Activated naive CD8-positive, alpha-beta T cell treated with anti-CD3 and anti-CD28 coated beads, Interleukin-2, amount 10 ng/mL, durations not matched to agents 7 days and 5 days (primary cell): ENCODE measurements at regions not wholly inside any gene's neighbourhood (a gene's known extent, or its start where the extent isn't known, plus 50 kb on each side); places are given as distances from the start of the nearest gene placed in this dataset.
A peak's percentile ranks its signal among the peaks of the same experiment; 100 is the strongest.
"Not testable (repeated sequence)": the region's sequence is repeated elsewhere in the genome, so short reads cannot be mapped to it uniquely, and the experiment has no call there.

Source experiments
- ATAC-seq: fragments of 150-1000 bp; cut with Tn5 transposase; one replicate; pipeline ENCODE4 v1.10.0; 2021; ENCODE audit warnings: low read depth, moderate library complexity
- POLR2A ChIA-PET: fragments of 350-600 bp; sonication (Branson Sonifier 250); formaldehyde crosslinking; loops from one replicate; lab custom pipeline; 2021; ENCODE audit warnings: antibody characterized with exemption; lab: Charles Lee
- DNase-seq: peaks from one replicate; pipeline ENCODE4 v3.0.0; 2021
- H3K27ac Mint-ChIP-seq: one replicate; pipeline ENCODE4 v1.8.0; 2022; ENCODE audit warnings: mild to moderate bottlenecking, mixed read lengths
- H3K27me3 Mint-ChIP-seq: one replicate; pipeline ENCODE4 v1.8.0; 2022; ENCODE audit warnings: mild to moderate bottlenecking, moderate library complexity, mixed read lengths
- H3K36me3 Mint-ChIP-seq: one replicate; pipeline ENCODE4 v1.8.0; 2021; ENCODE audit warnings: mild to moderate bottlenecking, mixed read lengths
- H3K4me1 Mint-ChIP-seq: one replicate; pipeline ENCODE4 v1.8.0; 2021; ENCODE audit warnings: mixed read lengths
- H3K4me3 Mint-ChIP-seq: one replicate; pipeline ENCODE4 v1.8.0; 2022; ENCODE audit warnings: mild to moderate bottlenecking, moderate library complexity, mixed read lengths
- H3K9me3 Mint-ChIP-seq: one replicate; pipeline ENCODE4 v1.8.0; 2021; ENCODE audit warnings: mixed read lengths

DNA sequence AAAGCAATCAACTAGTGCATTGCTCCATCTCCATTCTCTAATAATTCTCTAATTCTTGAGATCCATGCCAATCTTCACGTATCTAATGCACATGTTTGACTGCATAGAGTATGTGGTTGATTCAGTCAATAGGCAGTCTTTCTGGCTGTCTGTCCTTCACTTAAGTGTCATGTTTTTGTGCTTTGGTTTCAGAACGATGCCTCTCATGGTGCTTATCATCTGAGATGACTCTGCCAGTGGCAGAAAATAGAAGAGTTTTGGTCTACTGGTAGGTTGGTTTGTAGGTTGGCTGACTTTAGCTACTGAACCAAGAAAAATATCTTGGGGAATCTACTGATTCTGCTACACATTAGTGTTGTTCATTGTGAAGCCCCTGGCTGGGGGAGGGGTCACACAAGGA is 364.2 kb downstream of the SFMBT2 start:
- peak; percentile 53 for ATAC-seq
- POLR2A ChIA-PET = interaction anchor here (1.1 to 1.6 kb wide), 2 partner anchors 119 to 120 kb away, joined by 6 to 7 read pairs; no protein-coding TSS in a partner anchor
- H3K4me3 Mint-ChIP-seq = peak overlapping the region; percentile 12

DNA sequence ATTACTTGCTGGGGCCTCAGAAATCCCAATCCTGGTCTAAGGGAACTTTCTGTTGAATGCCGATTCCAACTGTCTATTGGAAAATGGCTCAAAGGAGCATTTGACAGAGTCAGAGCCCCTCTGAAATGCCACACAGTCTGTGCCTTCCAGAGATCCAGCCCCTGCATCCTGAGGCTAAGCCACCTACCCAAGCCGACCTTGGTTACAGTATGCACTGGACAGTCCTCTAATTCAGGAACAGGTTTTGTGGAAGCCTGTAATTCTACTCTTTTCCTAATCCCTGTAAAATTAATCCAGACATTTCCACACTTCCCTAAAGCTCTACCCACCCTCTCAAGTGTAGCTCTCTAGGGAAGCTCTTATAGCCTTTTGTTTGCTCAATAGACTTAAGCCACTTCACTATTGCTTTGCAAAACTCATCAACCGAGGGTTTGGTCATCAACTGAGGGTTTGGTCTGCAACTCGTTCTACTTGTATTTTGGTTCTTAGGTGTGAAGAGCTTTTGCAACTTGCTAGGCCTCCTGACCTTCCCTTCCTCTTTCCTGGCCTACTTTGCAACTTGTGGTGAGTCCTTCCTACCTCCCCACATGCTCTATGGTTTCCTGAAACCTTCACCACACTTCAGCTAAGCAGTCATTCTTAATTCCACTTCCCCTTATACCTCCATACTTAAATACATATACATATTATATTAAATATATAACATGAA is 364.8 kb downstream of the SFMBT2 start:
- Mint-ChIP-seq H3K36me3 (peaks cover 21% of the 10 kb centered on the region), H3K4me1 (peaks cover 32% of the 10 kb centered on the region), H3K27ac (peak overlapping the region; percentile 85), H3K27me3 (peaks cover 8% of the 10 kb centered on the region), H3K4me3 (peak overlapping the region; percentile 45), H3K9me3 (peaks cover 7% of the 10 kb centered on the region)
- DNase-seq (no peak), ATAC-seq (peak; percentile 61)
- POLR2A ChIA-PET = interaction anchor here (1.1 to 1.6 kb wide), 2 partner anchors 118 to 119 kb away, joined by 6 to 7 read pairs; no protein-coding TSS in a partner anchor

More for the DNA sequence above, 364.2 kb downstream of the SFMBT2 start:
- no peak for DNase-seq
- H3K36me3 Mint-ChIP-seq = peaks cover 21% of the 10 kb centered on the region
- peaks cover 3% of the 10 kb centered on the region for H3K27me3 Mint-ChIP-seq
- peak overlapping the region; percentile 85 for H3K27ac Mint-ChIP-seq
- H3K4me1 Mint-ChIP-seq = peaks cover 30% of the 10 kb centered on the region
- peaks cover 9% of the 10 kb centered on the region for H3K9me3 Mint-ChIP-seq

DNA sequence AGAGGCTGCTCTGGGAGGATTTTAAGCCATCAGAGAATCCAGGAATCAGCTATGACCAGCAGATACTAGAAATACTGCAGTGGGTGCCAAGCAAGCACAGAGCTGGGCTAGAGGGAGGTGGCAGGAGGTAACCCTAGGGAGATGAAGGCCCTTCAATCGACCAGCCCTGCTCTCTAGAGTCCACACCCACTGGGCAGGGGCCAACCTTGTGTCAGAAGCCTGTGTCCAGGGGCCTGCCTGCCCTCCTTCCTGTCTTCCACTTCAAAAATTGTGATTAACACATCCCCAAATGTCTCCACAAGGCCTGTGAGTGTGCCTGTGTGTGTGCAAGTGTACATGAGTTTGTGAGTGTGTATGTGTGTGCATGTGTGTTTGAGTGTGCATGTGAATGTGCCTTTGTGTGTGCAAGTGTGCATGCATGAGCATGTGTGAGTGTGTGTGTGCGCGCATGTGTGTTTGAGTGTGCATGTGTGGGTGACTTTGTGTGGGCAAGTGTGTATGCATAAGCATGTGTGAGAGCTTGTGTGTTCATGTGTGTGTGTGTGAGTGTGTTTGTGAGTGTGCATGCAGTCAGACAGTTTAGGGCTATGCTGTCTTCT is 367.7 kb downstream of the SFMBT2 start:
- POLR2A ChIA-PET = no interaction called here
- no peak overlapping the region for H3K4me3 Mint-ChIP-seq
- ATAC-seq (no peak), DNase-seq (no peak)
- H3K36me3 Mint-ChIP-seq = peaks cover 11% of the 10 kb centered on the region
- no peak overlapping the region for H3K27ac Mint-ChIP-seq
- H3K9me3 Mint-ChIP-seq = peaks cover 4% of the 10 kb centered on the region
- peaks cover 38% of the 10 kb centered on the region for H3K4me1 Mint-ChIP-seq
- peaks cover 12% of the 10 kb centered on the region for H3K27me3 Mint-ChIP-seq

DNA sequence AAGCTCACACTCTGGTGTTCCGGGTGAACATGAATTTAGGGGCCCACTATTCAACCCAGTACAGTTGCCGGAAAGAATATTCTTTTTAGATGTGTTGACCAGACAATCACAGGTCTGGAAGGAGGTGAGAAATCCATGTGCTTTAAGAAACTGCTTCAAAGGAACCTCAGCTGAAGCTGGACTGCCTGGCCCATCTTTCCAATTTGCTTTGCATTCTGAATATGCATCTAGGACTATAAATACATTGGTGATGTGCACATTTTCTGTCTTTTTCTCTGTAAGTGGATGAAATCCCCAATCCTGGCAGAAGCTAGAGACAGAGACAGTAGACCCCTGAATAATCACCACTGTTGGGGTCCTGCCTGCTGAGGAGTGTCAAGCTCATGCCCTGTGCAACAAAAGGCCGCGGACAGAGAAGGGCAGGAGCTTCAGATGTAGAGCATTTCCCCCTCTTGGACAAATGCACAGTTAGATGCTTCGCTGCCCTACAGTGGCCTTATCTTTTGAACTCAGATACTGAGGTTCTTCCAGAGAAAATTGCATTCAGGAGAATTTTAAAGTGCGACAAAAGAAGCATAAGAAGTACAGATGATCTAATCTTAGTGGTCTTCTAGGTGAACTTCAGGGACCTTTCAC is 368.3 kb downstream of the SFMBT2 start:
- DNase-seq = no peak
- no peak for ATAC-seq
- Mint-ChIP-seq H3K27me3 (peaks cover 12% of the 10 kb centered on the region), H3K36me3 (peaks cover 5% of the 10 kb centered on the region), H3K4me3 (no peak overlapping the region), H3K4me1 (peaks cover 40% of the 10 kb centered on the region), H3K9me3 (peaks cover 3% of the 10 kb centered on the region), H3K27ac (peak overlapping the region; percentile 47)
- POLR2A ChIA-PET = no interaction called here

DNA sequence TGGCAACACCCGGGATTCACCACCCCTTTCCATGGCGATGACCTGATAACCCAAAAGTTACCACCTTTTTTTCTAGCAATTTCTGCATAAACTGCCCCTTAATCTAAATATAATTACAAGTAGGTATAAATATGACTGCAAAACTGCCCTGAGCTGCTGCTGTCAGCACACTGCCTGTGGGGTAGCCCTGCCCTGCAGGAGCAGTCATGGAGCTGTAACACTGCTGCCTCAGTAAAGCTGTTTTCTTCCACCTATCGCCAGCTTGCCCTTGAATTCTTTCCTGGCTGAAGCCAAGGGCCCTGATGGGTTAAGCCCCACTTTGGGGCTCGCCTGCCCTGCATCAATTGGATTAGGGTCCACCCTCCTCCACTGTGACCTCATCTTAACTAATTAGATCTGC is 368.8 kb downstream of the SFMBT2 start:
- Mint-ChIP-seq H3K27me3 (peaks cover 12% of the 10 kb centered on the region), H3K4me3 (no peak overlapping the region), H3K36me3 (peaks cover 2% of the 10 kb centered on the region), H3K4me1 (peaks cover 37% of the 10 kb centered on the region), H3K27ac (peak overlapping the region; percentile 47), H3K9me3 (peaks cover 2% of the 10 kb centered on the region)
- no peak for ATAC-seq
- POLR2A ChIA-PET = no interaction called here
- no peak for DNase-seq

DNA sequence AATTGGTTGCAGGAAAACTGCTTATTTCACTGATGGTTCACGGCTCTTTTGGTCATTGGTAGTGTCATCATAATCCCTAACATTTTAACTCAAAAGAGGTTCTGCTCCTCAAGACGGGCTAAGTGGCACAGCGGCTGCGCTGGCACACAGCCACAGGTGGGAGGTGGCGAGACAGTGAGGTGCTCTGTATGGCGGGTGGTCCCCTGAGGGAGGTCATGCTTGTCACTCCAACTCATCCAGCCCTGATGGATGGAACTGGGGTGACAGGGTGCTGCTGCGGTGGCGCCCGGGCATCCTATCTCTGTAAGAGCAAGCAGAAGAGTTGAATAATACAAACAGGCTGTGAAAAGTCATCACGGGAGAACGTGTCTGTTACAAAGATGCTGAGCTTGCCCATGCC is 370.2 kb downstream of the SFMBT2 start:
- Mint-ChIP-seq H3K4me1 (peaks cover 28% of the 10 kb centered on the region), H3K27ac (no peak overlapping the region), H3K4me3 (no peak overlapping the region), H3K9me3 (peaks cover 2% of the 10 kb centered on the region), H3K36me3 (peaks cover 4% of the 10 kb centered on the region), H3K27me3 (peaks cover 12% of the 10 kb centered on the region)
- no peak for ATAC-seq
- DNase-seq = no peak
- POLR2A ChIA-PET = no interaction called here

DNA sequence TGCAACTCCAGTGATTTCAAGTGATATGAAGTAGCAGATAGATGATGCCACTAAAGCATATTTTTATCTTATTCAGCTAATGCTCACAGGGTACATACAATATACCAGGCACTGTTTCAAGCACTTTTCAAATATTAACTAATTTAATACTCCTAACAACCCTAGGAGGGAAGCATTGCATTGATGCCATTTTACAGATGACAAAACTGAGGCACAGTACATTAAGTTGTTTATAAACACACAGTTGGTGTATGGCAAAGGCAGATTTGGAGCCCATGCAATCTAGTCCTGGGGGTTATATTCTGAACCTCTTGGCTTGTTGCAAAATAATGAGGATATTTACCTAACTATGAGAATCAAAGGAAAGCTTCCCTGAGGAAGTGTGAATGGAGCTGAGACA is 371.0 kb downstream of the SFMBT2 start:
- no peak overlapping the region for H3K4me3 Mint-ChIP-seq
- no peak for ATAC-seq
- no peak for DNase-seq
- H3K27ac Mint-ChIP-seq = no peak overlapping the region
- H3K36me3 Mint-ChIP-seq = peaks cover 4% of the 10 kb centered on the region
- peaks cover 12% of the 10 kb centered on the region for H3K27me3 Mint-ChIP-seq
- H3K9me3 Mint-ChIP-seq = peaks cover 2% of the 10 kb centered on the region
- H3K4me1 Mint-ChIP-seq = peaks cover 24% of the 10 kb centered on the region
- POLR2A ChIA-PET = no interaction called here

DNA sequence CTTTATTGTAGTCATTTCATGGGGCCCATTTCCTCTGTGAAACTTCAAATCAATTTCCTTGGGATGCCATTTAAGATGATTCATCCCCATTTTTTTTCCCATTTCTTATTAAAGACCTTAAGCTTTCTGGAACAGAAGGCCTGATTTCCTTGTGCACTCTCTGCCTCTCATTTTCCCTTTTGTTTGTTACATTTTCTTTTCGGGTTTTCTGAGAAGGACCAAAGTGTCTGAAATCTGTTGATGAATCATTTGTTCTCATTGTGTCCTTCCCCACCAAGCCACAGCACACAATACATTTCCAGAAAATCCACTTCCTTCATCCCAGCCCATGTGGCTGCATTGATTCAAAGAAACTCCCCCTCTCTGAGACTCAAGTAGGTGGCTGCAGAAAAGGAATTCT is 372.4 kb downstream of the SFMBT2 start:
- DNase-seq (no peak), ATAC-seq (no peak)
- Mint-ChIP-seq H3K27me3 (peaks cover 12% of the 10 kb centered on the region), H3K36me3 (peaks cover 12% of the 10 kb centered on the region), H3K9me3 (peaks cover 3% of the 10 kb centered on the region), H3K27ac (no peak overlapping the region), H3K4me3 (no peak overlapping the region), H3K4me1 (peaks cover 27% of the 10 kb centered on the region)
- POLR2A ChIA-PET = no interaction called here

DNA sequence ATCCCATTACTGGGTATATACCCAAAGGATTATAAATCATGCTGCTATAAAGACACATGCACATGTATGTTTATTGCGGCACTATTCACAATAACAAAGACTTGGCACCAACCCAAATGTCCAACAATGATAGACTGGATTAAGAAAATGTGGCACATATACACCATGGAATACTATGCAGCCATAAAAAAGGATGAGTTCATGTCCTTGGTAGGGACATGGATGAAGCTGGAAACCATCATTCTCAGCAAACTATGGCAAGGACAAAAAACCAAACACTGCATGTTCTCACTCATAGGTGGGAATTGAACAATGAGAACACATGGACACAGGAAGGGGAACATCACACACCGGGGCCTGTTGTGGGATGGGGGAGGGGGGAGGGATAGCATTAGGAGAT is 373.4 kb downstream of the SFMBT2 start:
- peaks cover 34% of the 10 kb centered on the region for H3K4me1 Mint-ChIP-seq
- H3K27ac Mint-ChIP-seq, POLR2A ChIA-PET, ATAC-seq, DNase-seq, H3K4me3 Mint-ChIP-seq, H3K9me3 Mint-ChIP-seq: not testable (repeated sequence)
- H3K36me3 Mint-ChIP-seq = peaks cover 12% of the 10 kb centered on the region
- H3K27me3 Mint-ChIP-seq = peaks cover 12% of the 10 kb centered on the region

DNA sequence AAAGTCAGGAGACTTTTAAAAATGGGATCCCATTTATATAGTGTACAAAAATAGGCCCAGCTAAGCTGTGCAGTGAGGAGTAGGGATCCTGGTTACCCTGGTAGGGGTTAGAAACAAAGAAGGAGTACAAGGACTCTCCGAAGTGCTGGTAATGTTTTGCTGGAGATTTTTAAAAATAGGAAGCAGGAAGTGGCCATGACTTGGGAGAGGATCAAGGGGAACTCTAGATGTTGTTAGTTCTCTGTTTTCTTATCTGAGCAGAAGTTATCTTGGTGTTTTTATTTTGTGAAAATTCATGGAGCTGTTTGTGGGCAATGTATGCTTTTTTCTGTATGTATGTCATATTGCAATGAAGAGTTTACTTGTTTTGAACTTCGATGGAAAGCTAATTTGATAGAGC is 373.9 kb downstream of the SFMBT2 start:
- no peak overlapping the region for H3K27ac Mint-ChIP-seq
- H3K36me3 Mint-ChIP-seq = peaks cover 12% of the 10 kb centered on the region
- ATAC-seq (no peak), DNase-seq (no peak)
- peaks cover 12% of the 10 kb centered on the region for H3K27me3 Mint-ChIP-seq
- POLR2A ChIA-PET = no interaction called here
- peaks cover 3% of the 10 kb centered on the region for H3K9me3 Mint-ChIP-seq
- H3K4me3 Mint-ChIP-seq = no peak overlapping the region
- peaks cover 36% of the 10 kb centered on the region for H3K4me1 Mint-ChIP-seq

DNA sequence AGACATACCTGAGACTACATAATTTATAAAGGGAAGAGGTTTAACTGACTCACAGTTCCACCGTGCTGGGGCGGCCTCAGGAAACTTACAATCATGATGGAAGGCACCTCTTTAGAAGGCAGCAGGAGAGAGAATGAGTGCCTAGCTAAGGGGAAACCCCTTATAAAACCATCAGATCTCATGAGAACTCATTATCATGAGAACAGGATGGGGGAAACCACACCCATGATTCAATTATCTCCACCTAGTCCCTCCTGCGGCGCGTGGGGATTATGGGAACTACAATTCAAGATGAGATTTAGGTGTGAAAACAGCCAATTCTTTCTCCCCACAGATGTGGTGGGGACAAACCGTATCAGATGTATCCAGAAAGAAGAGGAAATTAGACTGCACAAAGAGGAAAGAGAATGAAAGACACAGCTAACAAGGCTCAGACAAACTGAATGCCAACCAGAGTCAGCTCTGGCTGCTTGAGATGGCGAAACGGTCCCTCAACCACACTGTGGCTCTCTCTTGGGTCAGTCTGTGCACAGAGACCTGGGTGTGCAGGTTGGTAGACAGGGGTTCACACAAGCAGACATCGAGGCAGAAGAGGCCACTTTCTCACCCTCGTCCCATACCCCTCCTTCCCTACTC is 375.6 kb downstream of the SFMBT2 start:
- POLR2A ChIA-PET = no interaction called here
- Mint-ChIP-seq H3K27ac (no peak overlapping the region), H3K4me3 (no peak overlapping the region), H3K9me3 (peaks cover 8% of the 10 kb centered on the region), H3K36me3 (peaks cover 13% of the 10 kb centered on the region), H3K4me1 (peaks cover 36% of the 10 kb centered on the region), H3K27me3 (peaks cover 4% of the 10 kb centered on the region)
- ATAC-seq (no peak), DNase-seq (no peak)

DNA sequence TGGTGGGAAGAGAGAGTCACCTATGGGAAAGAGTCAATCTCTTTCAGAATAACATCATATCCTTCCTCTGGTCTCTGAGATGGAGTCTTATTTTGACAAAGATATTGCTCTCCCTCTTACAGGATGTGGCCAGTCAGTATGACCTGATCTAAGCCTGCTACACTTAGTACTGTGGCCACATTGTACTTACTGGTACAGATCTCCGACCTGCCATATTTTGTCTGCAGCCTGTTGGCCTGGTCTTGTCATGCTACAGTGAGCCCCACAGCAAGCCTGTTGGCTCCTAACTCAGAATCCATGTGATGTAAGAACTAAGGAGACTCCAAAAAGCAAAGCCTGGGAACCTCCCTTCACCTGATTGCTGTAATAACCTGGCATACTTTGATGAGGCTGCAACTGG is 377.8 kb downstream of the SFMBT2 start:
- Mint-ChIP-seq H3K9me3 (peaks cover 15% of the 10 kb centered on the region), H3K27me3 (no peaks in the 10 kb centered on the region), H3K36me3 (peaks cover 19% of the 10 kb centered on the region), H3K4me1 (peaks cover 37% of the 10 kb centered on the region), H3K4me3 (no peak overlapping the region), H3K27ac (peak overlapping the region; percentile 65)
- peak; percentile 90 for ATAC-seq
- POLR2A ChIA-PET = no interaction called here
- DNase-seq = no peak

DNA sequence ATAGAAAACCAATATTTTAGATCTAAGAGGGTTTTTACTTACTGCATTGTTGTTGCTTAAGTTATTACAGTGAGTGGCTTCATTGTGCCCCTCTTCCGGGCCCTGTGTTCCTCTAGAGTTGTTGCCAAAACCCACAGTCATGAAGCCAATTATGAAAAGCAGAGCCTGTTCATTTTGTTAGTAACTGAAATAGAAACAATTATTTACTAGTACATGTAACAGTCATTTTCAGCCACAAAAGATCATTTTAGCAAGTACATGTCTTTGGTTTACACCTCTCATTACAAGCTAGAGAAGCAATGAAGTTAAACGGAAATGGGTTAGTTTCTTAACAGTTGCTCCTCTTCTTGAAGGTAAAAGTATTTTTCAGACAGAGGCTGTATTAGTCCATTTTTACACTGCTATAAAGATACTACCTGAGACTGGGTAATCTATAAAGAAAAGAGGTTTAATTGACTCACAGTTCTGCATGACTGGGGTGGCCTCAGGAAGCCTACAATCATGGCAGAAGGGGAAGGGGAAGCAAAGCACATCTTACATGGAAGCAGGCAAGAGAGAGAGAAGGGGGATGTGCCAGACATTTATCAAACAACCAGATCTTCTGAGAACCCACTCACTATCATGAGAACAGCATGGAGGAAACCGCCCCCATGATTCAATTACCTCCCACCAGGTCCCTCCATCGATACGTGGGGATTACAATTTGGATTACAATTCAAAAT is 380.5 kb downstream of the SFMBT2 start:
- ATAC-seq = no peak

More for the DNA sequence above, 380.5 kb downstream of the SFMBT2 start:
- no peaks in the 10 kb centered on the region for H3K27me3 Mint-ChIP-seq
- DNase-seq = no peak
- H3K27ac Mint-ChIP-seq = peak overlapping the region; percentile 10
- peaks cover 13% of the 10 kb centered on the region for H3K9me3 Mint-ChIP-seq
- peaks cover 17% of the 10 kb centered on the region for H3K36me3 Mint-ChIP-seq
- no peak overlapping the region for H3K4me3 Mint-ChIP-seq
- POLR2A ChIA-PET = no interaction called here
- peaks cover 32% of the 10 kb centered on the region for H3K4me1 Mint-ChIP-seq
